ENCODE measurements at regions not wholly inside any gene's neighbourhood (a gene's known extent, or its start where the extent isn't known, plus 50 kb on each side); places are given as distances from the start of the nearest gene placed in this dataset.

GRCh38 chr3:163971861-163972260 lies 1106.4 kb downstream of the SI start:
- TF ChIP-seq CTCF (conservative IDR thresholded peaks at IDR 0.05; ENCODE audit: low read depth, low read length) (no peak), EZH2 (IDR thresholded peaks at IDR 0.05; ENCODE audit: borderline replicate concordance, low read depth, low read length, poor library complexity, severe bottlenecking) (no peak)

Measured in A673 (cell line).